Muscle of leg (tissue), 3 donors: ENCODE measurements at regions not wholly inside any gene's neighbourhood (a gene's known extent, or its start where the extent isn't known, plus 50 kb on each side); places are given as distances from the start of the nearest gene placed in this dataset.

Experiments used
- DNase-seq: peaks from one replicate; pipeline ENCODE4 v3.0.0; 2013
- H3K27ac ChIP-seq: one replicate; pipeline ENCODE4 v1.5.1; 2013; ENCODE audit warnings: mild to moderate bottlenecking, low read length, control low read depth
- H3K27me3 ChIP-seq: one replicate; pipeline ENCODE4 v1.6.1; 2013; ENCODE audit warnings: low read length; ENCODE audit not compliant: control insufficient read depth, insufficient read depth
- H3K36me3 ChIP-seq: one replicate; pipeline ENCODE4 v1.6.1; 2013; ENCODE audit warnings: low read length; ENCODE audit not compliant: control insufficient read depth, insufficient read depth
- H3K4me1 ChIP-seq: one replicate; pipeline ENCODE4 v1.6.1; 2013; ENCODE audit warnings: low read length; ENCODE audit not compliant: control insufficient read depth, insufficient read depth
- H3K4me3 ChIP-seq: one replicate; pipeline ENCODE4 v1.5.1; 2013; ENCODE audit warnings: low read length, control low read depth
- H3K9me3 ChIP-seq: replicated peaks from 2 replicates; pipeline ENCODE4 v1.6.1; 2013; ENCODE audit warnings: low read depth, low read length; ENCODE audit not compliant: control insufficient read depth
- WGBS: methylation state at CpG from one replicate; pipeline ENCODE4 v1.1.5; 2013; ENCODE audit warnings: missing lambda C conversion rate; ENCODE audit not compliant: insufficient coverage; 5-methylcytosine and 5-hydroxymethylcytosine counted together

DNA sequence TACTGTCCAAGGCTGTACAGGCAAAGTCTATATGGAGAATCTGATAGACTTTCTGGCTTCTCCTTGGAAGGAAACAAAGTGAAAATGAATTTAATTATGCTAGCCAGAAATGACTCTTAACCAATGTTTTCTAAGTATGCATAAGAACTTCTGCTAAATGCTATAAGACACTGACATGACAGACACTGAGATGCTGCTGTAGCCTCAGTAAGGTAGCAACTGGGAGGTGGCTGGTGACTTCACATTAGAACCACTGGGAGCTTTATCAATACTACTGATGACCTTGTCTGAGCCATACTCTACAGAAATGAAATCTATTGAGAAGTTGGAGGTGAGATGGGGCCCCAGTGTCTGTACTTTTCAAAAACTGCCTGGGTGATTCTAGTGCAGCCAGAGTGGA is 188.6 kb downstream of the ZNF365 start:
- H3K4me3 ChIP-seq: no peak overlapping the region
- no peaks in the 10 kb centered on the region for H3K36me3 ChIP-seq
- no peak overlapping the region for H3K27ac ChIP-seq
- no peak for DNase-seq
- H3K9me3 ChIP-seq: no peaks in the 10 kb centered on the region
- peaks cover 2% of the 10 kb centered on the region for H3K27me3 ChIP-seq
- H3K4me1 ChIP-seq: peaks cover 20% of the 10 kb centered on the region

DNA sequence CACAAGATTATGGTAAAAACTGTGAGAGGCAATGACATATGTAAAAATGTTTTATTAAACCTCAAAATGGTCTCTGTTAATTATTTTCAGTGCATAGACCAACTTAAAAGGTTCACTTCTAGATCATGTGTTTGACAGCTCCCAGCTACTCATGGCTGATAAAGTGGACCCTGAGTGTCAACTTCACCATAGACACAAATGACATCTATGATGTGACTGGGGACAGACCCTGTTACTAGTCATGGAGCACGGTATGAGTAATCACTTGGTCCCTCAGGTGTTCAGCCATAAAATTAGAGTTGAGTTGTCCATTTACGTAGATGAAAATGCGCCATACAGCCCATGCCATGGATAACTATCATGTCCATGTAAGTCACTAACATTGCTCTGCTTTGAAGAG is 199.8 kb downstream of the ZNF365 start:
- no peak overlapping the region for H3K4me3 ChIP-seq
- no peak for DNase-seq
- no peaks in the 10 kb centered on the region for H3K4me1 ChIP-seq
- H3K27me3 ChIP-seq: no peaks in the 10 kb centered on the region
- H3K9me3 ChIP-seq: no peaks in the 10 kb centered on the region
- WGBS: 83% methylated on average over 1 of the region's 3 CpGs
- H3K27ac ChIP-seq: no peak overlapping the region
- H3K36me3 ChIP-seq: no peaks in the 10 kb centered on the region

DNA sequence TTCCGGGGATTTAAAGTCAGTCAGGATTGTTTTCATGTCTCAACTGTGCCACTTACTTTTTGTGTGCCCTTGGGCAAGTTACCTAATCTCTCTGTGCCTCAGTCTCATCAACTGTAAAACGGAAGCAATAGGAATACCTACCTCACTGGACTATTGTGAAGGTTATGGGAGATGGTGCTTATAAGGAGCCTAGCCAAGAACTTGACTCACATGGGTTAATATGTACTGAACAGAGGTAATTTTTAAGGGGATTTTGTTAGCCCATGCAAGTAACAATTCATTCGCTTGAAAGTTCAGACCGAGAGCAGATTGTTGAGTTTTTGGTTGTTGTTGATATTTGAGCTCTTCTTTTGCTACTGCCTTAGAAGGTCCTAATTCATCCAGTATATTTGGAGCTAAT is 202.9 kb downstream of the ZNF365 start:
- Histone ChIP-seq H3K4me3 (no peak overlapping the region), H3K27ac (no peak overlapping the region), H3K36me3 (no peaks in the 10 kb centered on the region), H3K4me1 (no peaks in the 10 kb centered on the region), H3K27me3 (no peaks in the 10 kb centered on the region), H3K9me3 (no peaks in the 10 kb centered on the region)
- WGBS: 80% methylated on average over 1 of the region's 4 CpGs
- no peak for DNase-seq

DNA sequence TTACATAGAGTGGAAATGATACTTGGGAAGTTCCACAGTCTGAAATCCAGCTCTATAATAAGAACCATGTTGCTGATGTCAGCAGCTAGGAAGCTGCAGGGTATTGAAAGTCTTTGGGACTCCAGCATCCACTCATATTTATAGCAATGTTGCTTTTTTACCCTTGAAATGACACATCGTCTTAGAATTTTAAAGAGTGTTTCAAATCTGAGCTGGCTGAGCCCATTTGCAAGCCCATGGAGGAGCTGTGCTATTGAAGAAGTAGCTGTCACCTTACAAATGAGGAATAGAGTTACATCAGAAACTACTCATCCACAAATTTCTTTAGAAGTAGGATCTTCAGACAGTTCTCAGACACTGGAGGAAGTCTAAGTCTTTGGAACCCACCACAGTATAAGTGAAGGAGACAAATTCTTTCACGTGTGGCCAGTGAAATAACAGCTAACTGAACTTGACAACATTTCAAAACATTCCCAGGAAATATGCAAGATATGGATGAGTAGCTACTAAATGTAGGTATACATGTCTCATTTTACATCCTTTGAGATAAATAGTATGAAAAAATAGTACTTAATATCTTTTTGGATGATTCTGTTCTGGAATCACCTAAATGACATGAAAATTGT is 203.6 kb downstream of the ZNF365 start:
- WGBS: no CpG with 5 or more reads among the region's 2 CpGs
- no peaks in the 10 kb centered on the region for H3K27me3 ChIP-seq
- H3K9me3 ChIP-seq: no peaks in the 10 kb centered on the region
- peak; percentile 35 for DNase-seq
- no peaks in the 10 kb centered on the region for H3K36me3 ChIP-seq
- no peak overlapping the region for H3K4me3 ChIP-seq
- no peak overlapping the region for H3K27ac ChIP-seq
- H3K4me1 ChIP-seq: peaks cover 2% of the 10 kb centered on the region

DNA sequence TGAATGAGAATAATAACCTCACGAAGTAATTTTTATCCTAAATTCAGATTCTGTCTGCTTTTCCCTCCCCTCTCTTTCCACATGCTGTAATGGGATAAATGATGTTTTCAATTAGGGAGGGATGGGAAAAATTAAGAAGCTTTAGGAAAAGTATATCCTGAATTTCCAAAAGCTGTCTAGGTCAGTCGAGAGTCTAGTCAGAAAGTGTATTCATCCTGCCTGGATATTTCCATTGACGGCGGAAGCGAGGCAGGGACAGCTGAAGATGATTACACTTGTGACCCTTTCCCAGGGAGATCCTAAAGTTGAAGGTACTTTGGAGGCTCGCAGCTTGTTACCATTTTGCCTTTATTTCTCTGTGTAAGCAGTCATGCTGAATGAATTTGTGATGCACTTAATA is 204.1 kb downstream of the ZNF365 start:
- Histone ChIP-seq H3K36me3 (no peaks in the 10 kb centered on the region), H3K4me1 (peaks cover 6% of the 10 kb centered on the region), H3K27me3 (no peaks in the 10 kb centered on the region), H3K4me3 (no peak overlapping the region), H3K9me3 (no peaks in the 10 kb centered on the region), H3K27ac (no peak overlapping the region)
- peak; percentile 71 for DNase-seq
- WGBS: 51% methylated on average over 4 of the region's 6 CpGs

DNA sequence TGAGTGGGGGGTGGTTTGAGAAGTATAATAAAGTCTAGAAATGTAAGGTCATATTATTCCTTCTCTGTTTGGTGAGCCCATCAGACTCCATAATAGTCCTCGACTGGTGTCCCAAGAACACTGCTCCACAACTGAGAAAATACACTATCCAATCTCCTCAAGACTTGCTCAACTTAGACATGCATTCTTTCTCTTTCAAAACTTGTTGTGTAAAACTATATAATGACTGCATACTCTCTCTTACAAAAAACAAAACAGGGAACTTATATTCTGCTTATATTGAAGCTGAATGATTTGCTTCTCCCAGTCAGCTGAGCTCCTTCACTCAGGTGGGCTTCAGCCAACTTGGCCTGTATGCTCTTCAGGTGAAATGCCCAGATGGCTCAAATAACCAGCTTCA is 204.7 kb downstream of the ZNF365 start:
- H3K4me3 ChIP-seq: no peak overlapping the region
- peaks cover 8% of the 10 kb centered on the region for H3K4me1 ChIP-seq
- H3K27ac ChIP-seq: no peak overlapping the region
- no peaks in the 10 kb centered on the region for H3K9me3 ChIP-seq
- no peaks in the 10 kb centered on the region for H3K36me3 ChIP-seq
- H3K27me3 ChIP-seq: no peaks in the 10 kb centered on the region
- DNase-seq: no peak
- no CpG with 5 or more reads among the region's 1 CpG for WGBS

DNA sequence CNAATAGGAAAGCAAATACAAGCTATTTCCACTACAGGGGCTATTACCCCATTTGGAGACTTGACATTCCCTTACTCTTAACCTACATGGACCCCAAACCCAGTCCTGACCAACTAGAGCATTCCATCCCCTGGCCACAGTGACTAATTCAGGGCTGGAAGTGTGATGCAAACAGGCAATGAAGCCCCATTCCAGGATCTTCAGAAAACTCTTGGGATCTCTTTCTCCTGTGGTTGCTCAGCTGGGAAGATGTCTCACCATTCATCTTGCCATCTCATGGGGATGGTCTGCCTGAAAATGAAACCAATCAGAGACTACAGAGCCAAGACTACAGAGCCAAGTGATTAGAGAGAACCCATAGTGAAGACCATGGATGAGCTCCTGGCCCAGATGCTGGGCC is 206.2 kb downstream of the ZNF365 start:
- DNase-seq: no peak
- Histone ChIP-seq H3K27ac (no peak overlapping the region), H3K36me3 (no peaks in the 10 kb centered on the region), H3K27me3 (no peaks in the 10 kb centered on the region), H3K9me3 (no peaks in the 10 kb centered on the region), H3K4me3 (no peak overlapping the region), H3K4me1 (peaks cover 9% of the 10 kb centered on the region)

DNA sequence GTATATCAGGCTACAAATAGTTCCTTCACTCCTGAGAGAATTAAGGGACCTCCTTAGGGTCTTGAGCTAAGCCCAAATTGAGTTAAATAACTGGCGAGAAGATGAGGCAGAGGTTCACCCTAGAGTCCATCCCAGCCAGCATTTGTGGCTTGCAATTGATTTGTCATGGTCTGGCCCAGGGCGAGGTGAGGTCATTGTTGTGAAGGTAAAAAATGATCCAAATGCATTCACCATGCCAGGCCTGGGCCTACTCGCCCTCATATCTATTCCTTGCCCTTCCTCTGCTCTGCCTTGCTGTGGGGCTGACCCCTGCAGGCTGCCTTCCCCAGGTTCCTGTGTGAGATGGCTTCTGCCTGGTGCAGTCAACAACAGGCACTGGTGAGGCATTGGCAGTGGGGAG is 207.2 kb downstream of the ZNF365 start:
- Histone ChIP-seq H3K36me3 (no peaks in the 10 kb centered on the region), H3K27me3 (no peaks in the 10 kb centered on the region), H3K4me1 (peaks cover 9% of the 10 kb centered on the region), H3K4me3 (no peak overlapping the region), H3K27ac (no peak overlapping the region), H3K9me3 (no peaks in the 10 kb centered on the region)
- 80% methylated on average over 1 of the region's 3 CpGs for WGBS
- DNase-seq: no peak

DNA sequence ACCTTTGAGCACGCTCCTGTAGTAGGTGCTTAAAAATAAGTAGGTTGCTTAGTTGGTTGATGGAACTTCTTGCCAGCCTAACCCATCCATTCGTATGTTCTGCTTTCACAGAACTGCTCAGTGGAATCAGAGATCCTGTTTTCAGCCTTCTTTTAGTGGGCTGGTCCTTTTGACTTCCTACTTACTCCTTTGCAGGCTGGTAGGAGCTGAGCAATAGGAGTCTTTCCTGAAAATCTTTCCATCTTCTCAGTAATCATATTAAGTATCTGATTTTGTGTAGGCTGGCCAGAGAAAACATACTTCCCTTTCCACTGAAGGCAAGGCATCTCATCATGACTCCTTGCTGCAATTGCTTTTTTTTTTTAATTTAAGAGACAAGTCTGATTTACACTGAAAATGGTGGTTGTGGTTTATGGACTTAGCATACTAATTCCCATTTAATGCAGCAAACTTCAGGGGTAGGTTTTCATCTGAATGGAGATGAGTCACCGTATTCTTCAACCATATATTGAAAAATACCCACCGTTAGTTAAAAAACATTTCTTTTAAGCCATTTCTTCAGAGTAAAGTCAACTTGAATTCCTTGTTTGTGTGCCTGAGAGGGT is 208.0 kb downstream of the ZNF365 start:
- no CpG with 5 or more reads among the region's 4 CpGs for WGBS
- H3K27me3 ChIP-seq: no peaks in the 10 kb centered on the region
- DNase-seq: no peak
- no peaks in the 10 kb centered on the region for H3K36me3 ChIP-seq
- H3K4me3 ChIP-seq: no peak overlapping the region
- no peak overlapping the region for H3K27ac ChIP-seq
- H3K4me1 ChIP-seq: peaks cover 9% of the 10 kb centered on the region
- no peaks in the 10 kb centered on the region for H3K9me3 ChIP-seq

DNA sequence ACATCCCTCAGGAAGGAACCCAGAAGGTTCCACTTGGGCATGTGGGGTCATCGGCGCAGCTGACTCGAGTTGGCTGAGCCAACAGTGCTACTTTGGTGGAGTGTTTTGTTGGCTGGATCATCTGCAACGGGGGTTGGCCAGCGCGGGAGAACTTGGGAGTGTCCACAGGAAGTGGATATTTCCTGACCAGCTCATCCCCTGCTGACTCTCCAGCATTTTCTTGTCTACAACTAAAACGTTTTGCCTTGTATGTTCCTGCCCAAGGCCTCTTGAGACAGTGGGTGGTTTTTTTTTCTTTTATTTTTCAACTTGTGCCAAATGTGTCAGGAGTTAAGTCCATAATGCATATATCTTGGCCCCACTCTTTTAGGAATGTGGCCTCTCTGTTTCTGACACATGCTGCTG is 208.6 kb downstream of the ZNF365 start:
- no peak overlapping the region for H3K4me3 ChIP-seq
- H3K4me1 ChIP-seq: peaks cover 9% of the 10 kb centered on the region
- peak; percentile 79 for DNase-seq
- WGBS: 40% methylated on average over 2 of the region's 7 CpGs
- no peaks in the 10 kb centered on the region for H3K27me3 ChIP-seq
- H3K36me3 ChIP-seq: no peaks in the 10 kb centered on the region
- no peaks in the 10 kb centered on the region for H3K9me3 ChIP-seq
- H3K27ac ChIP-seq: peak overlapping the region; percentile 26
